ENCODE measurements at regions not wholly inside any gene's neighbourhood (a gene's known extent, or its start where the extent isn't known, plus 50 kb on each side); places are given as distances from the start of the nearest gene placed in this dataset.

GRCh38 chr1:60864722-60865121 lies 217.6 kb upstream of the NFIA start:
- TF ChIP-seq CTCF (IDR thresholded peaks at IDR 0.05; ENCODE audit: low read depth, low read length), result no peak

GRCh38 chr1:60863131-60863530 lies 219.2 kb upstream of the NFIA start:
- no peaks in the 10 kb centered on the region for H3K27me3 ChIP-seq
- H3K4me3 ChIP-seq, result no peak overlapping the region
- H3K9me3 ChIP-seq (ENCODE audit: low read depth), result no peaks in the 10 kb centered on the region
- peaks cover 6% of the 10 kb centered on the region for H3K4me1 ChIP-seq (ENCODE audit: low read depth)
- H3K36me3 ChIP-seq, result no peaks in the 10 kb centered on the region
- TF ChIP-seq CTCF (IDR thresholded peaks at IDR 0.05; ENCODE audit: low read depth, low read length), result no peak
- no peak for DNase-seq (ENCODE audit: low read depth in 1 of 2, low spot score in 1 of 2)
- H3K27ac ChIP-seq, result no peak overlapping the region

More at GRCh38 chr1:60864722-60865121, 217.6 kb upstream of the NFIA start:
- no peak for DNase-seq (ENCODE audit: low read depth in 1 of 2, low spot score in 1 of 2)
- H3K36me3 ChIP-seq, result no peaks in the 10 kb centered on the region
- H3K4me1 ChIP-seq (ENCODE audit: low read depth), result peaks cover 10% of the 10 kb centered on the region
- no peak overlapping the region for H3K27ac ChIP-seq
- H3K9me3 ChIP-seq (ENCODE audit: low read depth), result no peaks in the 10 kb centered on the region
- H3K27me3 ChIP-seq, result no peaks in the 10 kb centered on the region
- no peak overlapping the region for H3K4me3 ChIP-seq

GRCh38 chr1:60861961-60862567 lies 220.3 kb upstream of the NFIA start:
- Histone ChIP-seq H3K27ac (no peak overlapping the region), H3K36me3 (no peaks in the 10 kb centered on the region), H3K4me3 (no peak overlapping the region), H3K4me1 (ENCODE audit: low read depth) (peaks cover 2% of the 10 kb centered on the region), H3K27me3 (no peaks in the 10 kb centered on the region), H3K9me3 (ENCODE audit: low read depth) (no peaks in the 10 kb centered on the region)
- no peak for TF ChIP-seq CTCF (IDR thresholded peaks at IDR 0.05; ENCODE audit: low read depth, low read length)
- no peak for DNase-seq (ENCODE audit: low read depth in 1 of 2, low spot score in 1 of 2)

GRCh38 chr1:60859111-60859510 lies 223.2 kb upstream of the NFIA start:
- Histone ChIP-seq H3K36me3 (no peaks in the 10 kb centered on the region), H3K27ac (no peak overlapping the region), H3K9me3 (ENCODE audit: low read depth) (no peaks in the 10 kb centered on the region), H3K4me1 (ENCODE audit: low read depth) (no peaks in the 10 kb centered on the region), H3K27me3 (no peaks in the 10 kb centered on the region), H3K4me3 (no peak overlapping the region)
- no peak for TF ChIP-seq CTCF (IDR thresholded peaks at IDR 0.05; ENCODE audit: low read depth, low read length)
- DNase-seq (ENCODE audit: low read depth in 1 of 2, low spot score in 1 of 2), result no peak

GRCh38 chr1:60857851-60858250 lies 224.5 kb upstream of the NFIA start:
- Histone ChIP-seq H3K27ac (no peak overlapping the region), H3K4me3 (no peak overlapping the region), H3K9me3 (ENCODE audit: low read depth) (no peaks in the 10 kb centered on the region), H3K4me1 (ENCODE audit: low read depth) (no peaks in the 10 kb centered on the region), H3K27me3 (no peaks in the 10 kb centered on the region), H3K36me3 (no peaks in the 10 kb centered on the region)
- DNase-seq (ENCODE audit: low read depth in 1 of 2, low spot score in 1 of 2), result no peak
- no peak for TF ChIP-seq CTCF (IDR thresholded peaks at IDR 0.05; ENCODE audit: low read depth, low read length)
